IPS DF 6.9 (cell line): ENCODE measurements at regions not wholly inside any gene's neighbourhood (a gene's known extent, or its start where the extent isn't known, plus 50 kb on each side); places are given as distances from the start of the nearest gene placed in this dataset.

Source experiments
- DNase-seq: peaks from one replicate; pipeline ENCODE4 v3.0.0-alpha.2; 2013; ENCODE audit warnings: low read depth, low spot score
- H3K27ac ChIP-seq: one replicate; pipeline ENCODE4 v1.5.1; 2013; ENCODE audit warnings: low read length, control low read depth
- H3K27me3 ChIP-seq: 2 replicates; pipeline ENCODE4 v1.6.1; 2013; ENCODE audit warnings: mild to moderate bottlenecking, low read length; ENCODE audit not compliant: control insufficient read depth, insufficient read depth
- H3K36me3 ChIP-seq: 2 replicates; pipeline ENCODE4 v1.6.1; 2013; ENCODE audit warnings: low read length; ENCODE audit not compliant: control insufficient read depth, insufficient read depth
- H3K4me1 ChIP-seq: 2 replicates; pipeline ENCODE4 v1.6.1; 2013; ENCODE audit warnings: low read length; ENCODE audit not compliant: control insufficient read depth, insufficient read depth
- H3K4me3 ChIP-seq: 2 replicates; pipeline ENCODE4 v1.5.1; 2013; ENCODE audit warnings: mild to moderate bottlenecking, low read length
- H3K9me3 ChIP-seq: 2 replicates; pipeline ENCODE4 v1.6.1; 2013; ENCODE audit warnings: low read length, inconsistent platforms; ENCODE audit not compliant: control insufficient read depth, insufficient read depth
- WGBS: extraction: QIAGEN DNeasy Blood & Tissue Kit; methylation state at CpG from one replicate; pipeline ENCODE4 v1.1.7; 2013; ENCODE audit warnings: mixed read lengths, missing lambda C conversion rate; ENCODE audit not compliant: insufficient read length, insufficient coverage; 5-methylcytosine and 5-hydroxymethylcytosine counted together

GRCh38 chr2:122737429-122738077 lies 982.1 kb downstream of the TSN start:
- no CpG with 5 or more reads among the region's 7 CpGs for WGBS
- Histone ChIP-seq H3K4me3 (no peak overlapping the region), H3K27me3 (no peaks in the 10 kb centered on the region), H3K27ac (no peak overlapping the region), H3K9me3 (no peaks in the 10 kb centered on the region), H3K4me1 (peaks cover 1% of the 10 kb centered on the region; the same call in 1 of the 2 replicates), H3K36me3 (no peaks in the 10 kb centered on the region)
- no peak for DNase-seq

DNA sequence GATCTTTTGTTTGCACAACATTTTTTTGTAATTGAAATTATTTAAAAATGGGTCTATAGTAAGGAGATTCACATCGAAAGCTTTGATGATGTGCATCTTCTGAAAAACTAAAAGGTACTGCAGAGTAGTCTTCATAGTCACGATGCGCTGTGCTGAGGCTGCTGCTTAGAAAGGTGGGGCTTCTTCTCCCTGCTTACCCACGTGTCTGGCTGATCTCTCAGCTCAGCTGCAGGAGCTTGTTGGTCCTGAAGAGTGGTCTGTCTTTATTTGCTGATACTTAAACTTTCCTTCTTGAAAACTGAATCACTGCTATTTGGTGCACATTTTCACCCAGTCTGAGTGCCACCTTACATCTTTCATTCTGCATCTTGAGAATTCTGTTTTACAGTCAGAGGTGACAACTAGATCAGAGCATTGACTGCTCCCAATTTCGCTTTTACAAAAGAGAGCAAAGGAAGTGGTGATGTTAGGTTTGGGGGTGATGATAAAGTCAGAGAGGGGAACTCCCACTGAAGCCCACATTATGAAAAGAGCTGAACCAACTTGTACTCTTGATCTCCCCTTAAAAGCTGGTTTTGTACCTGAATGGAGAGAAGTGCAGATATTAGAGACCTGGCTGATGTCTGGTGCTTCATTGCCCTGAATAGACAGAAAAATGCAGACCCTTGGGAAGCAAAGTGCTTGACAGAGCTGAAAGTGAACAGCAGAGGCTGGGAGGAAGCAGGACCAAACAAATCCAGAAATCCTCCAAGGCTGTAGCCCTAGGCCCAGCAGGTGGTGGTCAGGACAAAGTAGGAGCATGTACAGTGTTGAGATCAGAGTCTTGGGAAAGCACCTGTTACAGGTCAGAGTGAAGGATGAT lies 984.5 kb downstream of the TSN start:
- H3K27me3 ChIP-seq: no peaks in the 10 kb centered on the region
- H3K4me3 ChIP-seq: no peak overlapping the region
- H3K9me3 ChIP-seq: no peaks in the 10 kb centered on the region
- WGBS: no CpG with 5 or more reads among the region's 5 CpGs
- no peak for DNase-seq
- H3K27ac ChIP-seq: no peak overlapping the region
- no peaks in the 10 kb centered on the region for H3K4me1 ChIP-seq
- no peaks in the 10 kb centered on the region for H3K36me3 ChIP-seq

- H3K36me3 ChIP-seq: no peaks in the 10 kb centered on the region
- no CpG with 5 or more reads among the region's 1 CpG for WGBS
- no peaks in the 10 kb centered on the region for H3K4me1 ChIP-seq
- no peaks in the 10 kb centered on the region for H3K9me3 ChIP-seq
- H3K27ac ChIP-seq: no peak overlapping the region
- no peak overlapping the region for H3K4me3 ChIP-seq
- DNase-seq: no peak
- H3K27me3 ChIP-seq: no peaks in the 10 kb centered on the region
Measured at GRCh38 chr2:122740594-122740948, 985.1 kb downstream of the TSN start.

GRCh38 chr2:122741403-122741802 lies 986.0 kb downstream of the TSN start:
- no peaks in the 10 kb centered on the region for H3K9me3 ChIP-seq
- no CpG with 5 or more reads among the region's 1 CpG for WGBS
- no peaks in the 10 kb centered on the region for H3K4me1 ChIP-seq
- no peaks in the 10 kb centered on the region for H3K27me3 ChIP-seq
- no peak overlapping the region for H3K4me3 ChIP-seq
- no peak for DNase-seq
- no peak overlapping the region for H3K27ac ChIP-seq
- H3K36me3 ChIP-seq: no peaks in the 10 kb centered on the region

- Histone ChIP-seq H3K27ac (no peak overlapping the region), H3K4me1 (no peaks in the 10 kb centered on the region), H3K9me3 (no peaks in the 10 kb centered on the region), H3K27me3 (no peaks in the 10 kb centered on the region), H3K4me3 (no peak overlapping the region), H3K36me3 (no peaks in the 10 kb centered on the region)
- DNase-seq: no peak
- whole genome bisulfite sequencing: no CpG with 5 or more reads among the region's 2 CpGs
Measured at GRCh38 chr2:122743021-122743675, 987.7 kb downstream of the TSN start.

GRCh38 chr2:122745603-122746002 lies 990.2 kb downstream of the TSN start:
- H3K9me3 ChIP-seq: no peaks in the 10 kb centered on the region
- no peak for DNase-seq
- WGBS: no CpG with 5 or more reads among the region's 4 CpGs
- no peak overlapping the region for H3K4me3 ChIP-seq
- H3K27ac ChIP-seq: no peak overlapping the region
- H3K36me3 ChIP-seq: no peaks in the 10 kb centered on the region
- H3K4me1 ChIP-seq: no peaks in the 10 kb centered on the region
- no peaks in the 10 kb centered on the region for H3K27me3 ChIP-seq

DNA sequence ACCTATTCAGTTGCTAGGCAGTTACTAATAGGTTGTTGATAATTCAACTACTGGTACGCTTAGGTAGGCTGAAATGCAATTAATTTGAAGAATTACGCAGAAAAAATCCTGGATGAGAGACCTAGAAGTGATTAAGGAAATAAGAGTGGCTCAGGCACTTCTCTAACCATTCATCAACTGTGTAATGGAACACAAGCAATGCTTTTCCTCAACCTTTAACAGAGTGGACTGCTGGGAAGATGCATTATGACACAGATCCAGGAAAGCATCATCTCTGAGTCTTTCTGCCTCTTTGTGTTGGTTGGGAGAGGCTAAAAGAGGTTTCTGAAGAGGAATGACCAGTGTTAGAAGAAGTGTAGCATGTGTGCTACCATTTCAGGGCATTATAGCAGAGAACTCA lies 992.2 kb downstream of the TSN start:
- no peaks in the 10 kb centered on the region for H3K27me3 ChIP-seq
- no peak overlapping the region for H3K4me3 ChIP-seq

GRCh38 chr2:122748552-122749011 lies 993.1 kb downstream of the TSN start:
- no CpG with 5 or more reads among the region's 4 CpGs for WGBS
- Histone ChIP-seq H3K4me3 (no peak overlapping the region), H3K36me3 (no peaks in the 10 kb centered on the region), H3K27me3 (no peaks in the 10 kb centered on the region), H3K4me1 (no peaks in the 10 kb centered on the region), H3K9me3 (no peaks in the 10 kb centered on the region), H3K27ac (no peak overlapping the region)
- DNase-seq: no peak

More for the DNA sequence above, 992.2 kb downstream of the TSN start:
- WGBS: no CpG with 5 or more reads among the region's 2 CpGs
- no peaks in the 10 kb centered on the region for H3K9me3 ChIP-seq
- H3K36me3 ChIP-seq: no peaks in the 10 kb centered on the region
- no peak for DNase-seq
- no peaks in the 10 kb centered on the region for H3K4me1 ChIP-seq
- no peak overlapping the region for H3K27ac ChIP-seq

GRCh38 chr2:122749405-122749804 lies 994.0 kb downstream of the TSN start:
- no peak overlapping the region for H3K4me3 ChIP-seq
- H3K36me3 ChIP-seq: no peaks in the 10 kb centered on the region
- no peak overlapping the region for H3K27ac ChIP-seq
- no peak for DNase-seq
- H3K4me1 ChIP-seq: no peaks in the 10 kb centered on the region
- H3K27me3 ChIP-seq: no peaks in the 10 kb centered on the region
- H3K9me3 ChIP-seq: no peaks in the 10 kb centered on the region
- WGBS: no CpG with 5 or more reads among the region's 1 CpG

GRCh38 chr2:122750095-122750494 lies 994.6 kb downstream of the TSN start:
- Histone ChIP-seq H3K27ac (no peak overlapping the region), H3K36me3 (no peaks in the 10 kb centered on the region), H3K27me3 (no peaks in the 10 kb centered on the region), H3K4me1 (no peaks in the 10 kb centered on the region), H3K9me3 (no peaks in the 10 kb centered on the region), H3K4me3 (no peak overlapping the region)
- no peak for DNase-seq
- WGBS: no CpG with 5 or more reads among the region's 1 CpG
